ENCODE measurements at regions not wholly inside any gene's neighbourhood (a gene's known extent, or its start where the extent isn't known, plus 50 kb on each side); places are given as distances from the start of the nearest gene placed in this dataset.

DNA sequence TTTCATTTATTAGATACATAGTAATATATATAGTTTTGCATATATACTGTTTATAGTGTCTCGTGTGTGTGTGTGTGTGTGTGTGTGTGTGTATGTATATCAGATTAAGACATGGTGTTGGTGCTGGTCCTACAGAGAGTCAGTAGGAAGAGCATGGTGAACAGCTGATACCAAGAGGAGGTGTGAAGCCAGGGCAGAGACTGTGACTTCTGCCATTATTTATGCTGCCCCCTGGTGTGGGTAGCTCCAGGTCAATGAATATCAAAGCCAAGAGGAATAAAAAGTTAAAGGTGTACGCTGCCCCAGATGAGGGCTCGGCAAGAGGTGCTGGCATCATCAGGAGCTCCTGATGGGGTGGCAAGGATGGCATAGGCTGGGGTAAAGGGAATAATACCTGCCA lies 299.5 kb upstream of the RASGRP1 start:
- no peak for DNase-seq

GRCh38 chr15:38864827-38865581 lies 300.4 kb upstream of the RASGRP1 start:
- DNase-seq = no peak

GRCh38 chr15:38867556-38867955 lies 302.9 kb upstream of the RASGRP1 start:
- DNase-seq = no peak

DNA sequence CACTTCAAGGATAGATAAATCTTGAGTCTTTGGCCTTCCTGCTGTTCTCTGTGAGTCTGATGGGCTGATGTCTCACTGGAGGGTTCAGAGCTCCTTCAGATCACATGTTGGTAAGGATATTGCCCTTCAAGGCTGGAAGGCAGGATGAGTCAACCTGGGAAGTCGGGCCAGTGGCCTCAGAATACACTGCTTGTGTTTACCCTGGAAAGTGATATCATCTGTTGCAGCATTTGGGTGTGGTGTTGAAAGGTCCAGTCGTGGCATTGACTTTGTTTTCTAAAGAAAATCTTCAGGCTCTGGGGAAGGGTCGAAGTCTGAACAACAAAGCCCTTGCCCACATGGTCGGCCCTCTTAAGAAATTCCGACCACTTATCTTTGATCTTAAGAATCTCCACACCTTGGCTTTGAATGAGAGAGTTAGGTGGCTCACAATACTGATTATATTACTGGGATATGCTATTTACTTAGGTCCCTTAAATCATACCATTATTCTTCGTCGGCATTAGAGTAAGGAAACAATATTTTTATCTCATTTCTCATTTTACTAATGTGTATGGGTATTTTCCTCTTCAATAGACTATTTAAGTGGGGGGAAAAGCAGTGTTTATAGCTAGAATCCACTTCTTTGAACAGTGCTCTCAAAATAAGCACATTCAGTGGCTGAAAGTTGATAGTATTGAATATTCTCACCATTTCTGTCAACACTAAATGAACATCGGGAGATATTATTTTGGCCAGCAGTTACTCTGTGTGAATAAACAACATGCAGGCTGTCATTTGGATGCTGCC lies 303.9 kb upstream of the RASGRP1 start:
- DNase-seq = no peak

DNA sequence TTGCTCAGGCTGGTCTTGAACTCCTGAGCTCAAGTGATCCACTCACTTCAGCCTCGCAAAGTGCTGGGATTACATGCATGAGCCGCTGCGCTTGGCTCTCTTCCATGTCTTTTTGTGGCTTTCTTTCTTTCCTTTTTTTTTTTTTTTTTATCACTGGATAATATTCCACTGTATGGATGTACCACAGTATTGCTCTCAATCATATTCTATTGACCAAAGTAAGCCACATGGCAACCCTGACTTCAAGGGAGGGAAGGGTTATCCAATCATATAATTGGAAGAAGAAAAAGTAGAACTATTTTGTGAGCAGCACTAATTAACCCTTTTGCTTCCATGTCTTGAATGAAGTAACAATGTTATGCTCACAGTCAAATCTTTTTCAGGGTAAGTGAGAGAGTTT lies 307.0 kb upstream of the RASGRP1 start:
- no peak for DNase-seq

DNA sequence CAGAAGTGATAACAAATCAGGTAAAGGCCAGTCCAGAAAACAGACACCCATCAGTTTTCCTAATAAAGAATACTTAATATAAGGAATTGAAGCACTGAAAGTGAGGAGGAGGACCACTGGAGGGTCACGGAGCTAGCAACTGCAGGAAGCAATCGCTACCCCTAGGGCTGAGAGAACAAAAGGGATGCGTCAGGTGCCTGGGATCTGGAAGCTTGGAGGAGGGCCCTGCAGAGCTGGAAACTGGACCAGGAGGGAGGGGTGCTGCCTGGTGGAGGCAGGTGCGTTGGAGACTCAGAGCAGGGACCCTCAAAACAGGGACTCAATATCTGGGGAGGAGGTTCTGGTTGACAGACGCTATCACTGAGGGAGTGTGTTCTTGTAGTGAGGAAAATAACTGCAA lies 308.1 kb upstream of the RASGRP1 start:
- no peak for DNase-seq

- DNase-seq = peak; percentile 7
Measured at GRCh38 chr15:38873158-38873557, 308.5 kb upstream of the RASGRP1 start.

DNA sequence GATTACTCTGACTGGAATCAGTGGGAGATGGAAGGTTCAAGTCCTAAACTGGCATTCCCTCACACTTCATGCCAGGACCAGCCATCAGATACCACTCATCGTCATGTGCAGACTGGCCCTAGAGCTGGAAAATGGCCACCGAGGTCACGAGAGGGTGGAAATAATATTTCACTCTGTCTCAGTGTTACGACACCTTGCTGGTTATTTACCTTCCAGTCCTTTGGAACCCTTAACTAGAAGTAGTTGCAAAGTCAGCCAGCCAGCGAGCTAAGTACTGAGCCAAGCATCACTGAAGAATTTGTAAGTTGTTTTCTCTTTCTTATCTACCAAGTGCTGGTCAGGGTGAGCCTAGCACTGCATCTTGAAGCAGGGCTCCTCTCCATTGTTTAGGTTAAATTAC lies 309.9 kb upstream of the RASGRP1 start:
- DNase-seq = no peak

DNA sequence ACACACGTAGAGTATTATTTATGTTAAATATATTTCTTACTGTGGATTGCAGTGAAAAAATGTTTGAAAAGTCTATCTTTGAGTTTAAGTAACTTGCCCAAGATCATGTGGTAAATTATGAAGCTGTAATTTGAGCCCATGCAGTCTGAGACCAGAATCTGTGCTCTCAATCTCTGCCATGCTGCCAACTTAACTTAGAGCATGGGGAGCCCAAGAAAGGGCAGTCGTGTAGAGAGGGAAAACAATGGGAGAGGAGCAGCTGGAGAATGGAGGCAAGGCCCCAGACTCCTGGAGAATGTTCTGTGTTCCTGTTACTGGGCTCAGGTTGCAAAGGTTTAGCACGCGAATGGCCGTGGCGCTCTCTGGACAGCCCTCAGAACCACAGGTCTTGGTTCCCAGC lies 311.6 kb upstream of the RASGRP1 start:
- DNase-seq = no peak

DNA sequence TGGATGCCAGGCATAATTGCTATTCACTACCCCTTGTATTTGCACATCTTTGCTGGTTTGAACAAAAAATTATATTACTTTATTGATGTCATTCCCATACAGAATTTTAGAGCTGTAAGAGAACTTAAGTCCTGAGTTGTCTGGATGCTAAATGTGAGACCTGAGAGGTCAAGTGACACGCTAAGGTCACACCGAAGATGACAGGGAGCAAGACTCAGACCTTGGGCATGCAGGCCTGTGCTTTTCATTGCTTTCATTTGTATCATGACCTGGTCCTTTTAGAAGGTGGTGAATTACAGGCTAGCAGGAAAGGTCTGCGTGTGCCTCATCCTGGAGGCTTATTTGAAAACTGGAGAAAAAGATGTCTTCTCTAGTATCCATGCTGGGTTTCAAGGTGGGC lies 312.0 kb upstream of the RASGRP1 start:
- DNase-seq = no peak

- no peak for DNase-seq
Measured at GRCh38 chr15:38877471-38877870, 312.9 kb upstream of the RASGRP1 start.

- DNase-seq = no peak
Measured at GRCh38 chr15:38878026-38878425, 313.4 kb upstream of the RASGRP1 start.

DNA sequence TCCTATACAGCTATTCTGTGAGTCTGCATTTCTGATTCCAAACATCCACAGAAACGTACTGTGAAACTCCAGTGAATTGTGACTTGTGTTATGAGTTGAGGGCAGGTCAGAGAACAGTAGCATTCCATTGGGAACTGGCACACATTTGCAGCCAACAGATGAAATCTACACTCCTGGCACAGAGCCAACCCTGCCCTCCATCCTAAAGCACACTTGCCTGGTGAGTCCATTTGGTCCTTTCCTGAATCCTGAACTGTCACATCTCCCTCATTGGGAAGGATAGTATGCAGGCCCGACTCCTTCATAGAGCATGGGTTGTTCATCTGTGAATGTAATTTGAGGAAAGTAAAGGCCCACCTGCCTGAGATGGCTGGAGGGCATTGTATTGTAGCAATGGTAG lies 314.3 kb upstream of the RASGRP1 start:
- DNase-seq = no peak

DNA sequence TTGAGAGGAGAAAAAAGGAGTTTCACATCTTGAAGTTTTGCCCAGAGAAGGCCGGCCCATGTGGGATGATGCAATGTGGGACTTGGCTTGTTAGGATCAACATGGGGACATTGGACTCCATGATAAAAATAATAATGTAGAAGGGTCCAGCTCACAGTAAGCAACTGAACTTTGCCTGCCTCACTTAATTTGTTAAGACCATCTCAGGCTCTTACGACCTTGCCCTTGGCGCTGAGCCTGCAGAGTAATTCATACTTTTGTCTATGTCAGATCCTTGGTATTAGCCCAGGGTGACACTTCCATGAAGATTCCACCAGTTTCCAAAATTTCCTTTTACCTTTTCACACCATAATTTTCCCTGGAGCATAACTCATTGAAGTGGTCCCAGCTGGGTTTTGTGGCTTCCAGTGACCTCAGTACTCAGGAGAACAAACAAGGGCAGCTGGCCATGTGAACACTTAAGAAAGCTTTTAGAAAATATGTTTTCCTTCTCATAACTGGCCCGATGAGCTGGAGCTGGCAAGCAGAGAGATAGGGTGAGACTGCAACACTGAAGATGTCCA lies 315.4 kb upstream of the RASGRP1 start:
- no peak for DNase-seq

- DNase-seq = no peak
Measured at GRCh38 chr15:38882221-38882620, 317.6 kb upstream of the RASGRP1 start.

DNA sequence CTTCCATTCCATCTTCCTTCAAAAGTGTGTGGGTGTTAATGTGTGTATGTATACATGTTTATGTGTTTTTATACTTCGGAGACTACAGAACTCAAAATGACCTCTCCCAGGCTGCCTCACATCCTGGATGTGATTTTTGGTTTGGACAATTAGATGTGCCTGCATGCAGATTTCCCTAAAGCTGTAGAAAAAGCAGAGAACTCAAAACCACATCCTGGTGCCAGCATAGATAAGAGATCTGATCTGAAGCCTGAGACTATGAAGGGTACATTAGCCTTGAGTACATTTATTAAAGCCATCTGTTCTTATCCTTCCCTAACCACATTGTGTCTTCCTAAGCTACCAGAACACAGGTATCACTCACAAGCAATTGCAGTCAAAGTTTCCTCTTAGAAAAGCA lies 319.4 kb upstream of the RASGRP1 start:
- no peak for DNase-seq

GRCh38 chr15:38885001-38885400 lies 320.4 kb upstream of the RASGRP1 start:
- DNase-seq = no peak

- DNase-seq = no peak
Measured at GRCh38 chr15:38885471-38885952, 320.9 kb upstream of the RASGRP1 start.

DNA sequence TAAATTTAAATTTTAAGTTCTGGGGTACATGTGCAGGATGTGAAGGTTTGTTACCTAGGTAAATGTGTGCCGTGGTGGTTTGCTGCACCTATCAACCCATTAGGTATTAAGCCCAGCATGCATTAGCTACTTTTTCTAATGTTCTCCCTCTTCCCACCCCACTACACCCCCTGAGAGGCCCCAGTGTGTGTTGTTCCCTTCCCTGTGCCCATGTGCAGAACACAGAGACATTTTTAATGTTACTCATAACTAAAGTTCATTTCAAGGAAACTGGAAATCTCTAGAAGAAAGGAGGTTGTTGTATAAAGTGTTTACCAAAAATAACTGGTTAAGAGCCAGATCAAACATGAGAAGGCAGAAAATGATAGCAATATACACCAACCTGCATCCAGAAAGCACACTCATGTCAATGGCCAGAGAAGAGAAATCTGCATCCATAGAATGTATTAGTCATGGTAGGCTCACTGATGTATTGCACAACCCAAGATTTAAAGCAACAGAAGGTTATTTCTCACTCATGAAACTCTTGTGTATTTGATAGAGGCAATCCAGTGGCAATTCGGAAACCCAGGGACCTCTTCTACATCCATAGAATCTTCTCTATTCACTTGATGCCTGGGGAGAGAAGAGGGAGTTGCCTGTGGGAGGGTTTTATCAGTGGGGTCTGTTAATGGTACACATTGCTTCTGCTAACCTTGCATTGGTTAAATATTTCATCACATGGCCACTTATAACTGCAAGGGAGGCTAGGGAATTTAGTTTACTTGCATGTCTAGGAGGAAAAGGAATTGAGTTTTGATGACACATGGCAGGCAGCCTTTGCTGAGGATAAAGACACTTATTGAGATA lies 321.9 kb upstream of the RASGRP1 start:
- DNase-seq = no peak

- DNase-seq = peak; percentile 16
Measured at GRCh38 chr15:38888701-38889221, 324.1 kb upstream of the RASGRP1 start.

DNA sequence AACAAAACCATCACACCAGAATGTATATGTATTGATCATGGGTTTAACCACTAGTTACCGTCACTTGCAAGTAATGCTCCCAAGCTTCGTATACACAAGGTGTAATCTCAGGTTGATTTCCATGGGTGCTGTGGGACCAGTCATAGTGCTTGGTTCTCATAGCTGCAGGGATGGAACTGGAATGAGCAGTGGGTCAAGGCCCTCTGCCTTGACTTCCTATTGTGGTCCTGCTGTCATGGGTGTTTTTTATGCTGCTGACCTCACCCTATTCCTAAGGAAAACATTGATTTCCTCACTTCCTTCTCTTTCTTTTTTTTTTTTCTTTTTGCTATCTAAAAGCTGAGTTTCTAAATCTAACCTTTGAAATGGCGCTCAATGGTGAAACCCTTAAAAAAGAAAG lies 325.6 kb upstream of the RASGRP1 start:
- no peak for DNase-seq

DNA sequence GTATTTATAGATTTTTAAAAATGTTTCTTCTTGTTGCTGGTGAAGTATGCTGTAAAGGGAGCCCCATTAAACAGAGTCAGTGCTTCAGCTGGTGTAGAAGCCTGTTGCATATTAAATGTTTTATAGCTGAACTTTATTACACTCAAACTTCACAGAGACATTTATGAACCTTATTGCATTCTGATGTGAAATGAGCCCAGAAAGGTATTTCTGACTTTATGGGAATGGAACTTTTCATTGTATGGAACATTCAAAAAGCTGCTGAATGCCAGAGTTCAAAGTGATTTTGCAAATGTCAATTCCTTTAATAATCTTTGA lies 329.3 kb upstream of the RASGRP1 start:
- no peak for DNase-seq

Data from NCI-H82 (cell line).